Pancreas (tissue), 10 donors: ENCODE measurements at regions not wholly inside any gene's neighbourhood (a gene's known extent, or its start where the extent isn't known, plus 50 kb on each side); places are given as distances from the start of the nearest gene placed in this dataset.

Source experiments
- ATAC-seq, 4 donors: fragments of 200-7000 bp; cut with Tn5 transposase; one replicate each; pipeline versions ENCODE4 v1.8.0 to v1.9.1; 2020; ENCODE audit warnings: mild to moderate bottlenecking in 4 of 4, moderate library complexity in 4 of 4
- DNase-seq, 6 donors: peaks; one replicate each; pipeline ENCODE4 v3.0.0-alpha.2; 2020
- FAIRE-seq: peaks from 2 replicates; lab custom pipeline; 2012; peaks lifted over from hg19 to GRCh38; lab: Jason Lieb, UNC
- H3K27ac ChIP-seq, 4 donors: fragments of 200-600 bp; sonication (generic); 1 replicate in 3 of 4; 2 replicates in 1 of 4; pipeline versions ENCODE4 v1.5.0 to v1.8.0; 2020
- H3K27me3 ChIP-seq, 4 donors: fragments of 200-600 bp; one replicate each; pipeline ENCODE4 v1.8.0; 2021
- H3K36me3 ChIP-seq, 3 donors: fragments of 200-600 bp; sonication (generic) in 1 of 3; one replicate each; pipeline versions ENCODE4 v1.5.0 to v1.8.0; 2020 to 2021
- H3K4me1 ChIP-seq, 3 donors: fragments of 200-600 bp; one replicate each; pipeline ENCODE4 v1.8.0; 2021
- H3K4me3 ChIP-seq, 4 donors: fragments of 200-600 bp; sonication (generic) in 2 of 4; one replicate each; pipeline versions ENCODE4 v1.5.0 to v1.8.0; 2020 to 2021
- H3K9me3 ChIP-seq, 4 donors: fragments of 200-600 bp; one replicate each; pipeline ENCODE4 v1.8.0; 2021
- WGBS, 2 donors: extraction: QIAGEN DNeasy Blood & Tissue Kit; methylation state at CpG; one replicate each; pipeline ENCODE4 v1.1.7; 2013; 5-methylcytosine and 5-hydroxymethylcytosine counted together
- intact Hi-C, 3 donors: fragments of 100-400 bp; cut with DNase I; formaldehyde crosslinking; loops; one replicate each; pipeline versions ENCODE4 v1.11.1 to v1.14.2; 2022
- TF ChIP-seq, protein P1 (sequence below), 4 donors: fragments of 200-600 bp; sonication (generic) in 3 of 4; IDR thresholded peaks; one replicate each; pipeline versions ENCODE4 v1.5.0 to v1.8.0; 2021; ENCODE audit warnings: antibody characterized with exemption in 4 of 4
- donor health status: healthy with polysubstance abuse.
- donor health status: DM: no; HTN: no; CAD: no; lungs with moderate emphysema.
- donor health status: DM: no; HTN: no; CAD: no.
- donor health status: control.
- donor health status: control.
- donor health status: Bipolar disorder and iron deficiency.
- donor health status: DM: yes; HTN: yes; CAD: no.
- donor health status: DM: no; HTN: no; CAD: no.
- donor health status: DM: no; HTN: no; CAD: no.
- donor health status: DM: yes; HTN: yes; CAD: no.

DNA sequence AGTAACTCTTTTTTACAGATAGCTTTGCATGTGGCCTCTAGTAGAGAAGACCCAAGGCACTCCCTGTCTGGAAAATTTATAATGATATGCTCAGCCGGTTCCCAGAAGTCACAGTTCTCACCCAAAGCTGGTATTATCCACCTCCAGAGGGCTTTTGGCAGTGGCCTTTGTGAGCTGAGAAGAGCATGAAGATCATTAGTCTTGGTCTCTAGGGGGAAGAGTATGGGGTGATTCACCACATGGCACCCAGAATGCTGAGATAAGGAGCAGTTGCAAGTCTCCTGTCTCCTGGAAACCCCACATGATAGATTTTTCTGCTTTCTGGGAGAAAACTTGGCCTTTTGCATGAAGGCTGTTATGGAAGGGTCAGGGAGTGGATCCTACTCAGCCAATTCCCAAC, 75.4 kb upstream of the PRPS1 start:
- no peaks in the 10 kb centered on the region for H3K36me3 ChIP-seq
- no peak overlapping the region for H3K4me3 ChIP-seq
- FAIRE-seq (no peak), ATAC-seq (no peak), DNase-seq (no peak)
- TF ChIP-seq, protein P1, sequence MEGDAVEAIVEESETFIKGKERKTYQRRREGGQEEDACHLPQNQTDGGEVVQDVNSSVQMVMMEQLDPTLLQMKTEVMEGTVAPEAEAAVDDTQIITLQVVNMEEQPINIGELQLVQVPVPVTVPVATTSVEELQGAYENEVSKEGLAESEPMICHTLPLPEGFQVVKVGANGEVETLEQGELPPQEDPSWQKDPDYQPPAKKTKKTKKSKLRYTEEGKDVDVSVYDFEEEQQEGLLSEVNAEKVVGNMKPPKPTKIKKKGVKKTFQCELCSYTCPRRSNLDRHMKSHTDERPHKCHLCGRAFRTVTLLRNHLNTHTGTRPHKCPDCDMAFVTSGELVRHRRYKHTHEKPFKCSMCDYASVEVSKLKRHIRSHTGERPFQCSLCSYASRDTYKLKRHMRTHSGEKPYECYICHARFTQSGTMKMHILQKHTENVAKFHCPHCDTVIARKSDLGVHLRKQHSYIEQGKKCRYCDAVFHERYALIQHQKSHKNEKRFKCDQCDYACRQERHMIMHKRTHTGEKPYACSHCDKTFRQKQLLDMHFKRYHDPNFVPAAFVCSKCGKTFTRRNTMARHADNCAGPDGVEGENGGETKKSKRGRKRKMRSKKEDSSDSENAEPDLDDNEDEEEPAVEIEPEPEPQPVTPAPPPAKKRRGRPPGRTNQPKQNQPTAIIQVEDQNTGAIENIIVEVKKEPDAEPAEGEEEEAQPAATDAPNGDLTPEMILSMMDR (IDR thresholded peaks at IDR 0.05) = no peak
- H3K4me1 ChIP-seq = no peaks in the 10 kb centered on the region
- no peaks in the 10 kb centered on the region for H3K9me3 ChIP-seq
- H3K27me3 ChIP-seq = peaks cover 0 to 11% (median 0%) of the 10 kb centered on the region in 4 donors
- no peak overlapping the region for H3K27ac ChIP-seq
- intact Hi-C loops = no loop called here
- WGBS, 2 donors = 65 to 78% methylated on average over 1 of the region's 1 CpG

GRCh38 chrX:107556967-107557366, 71.3 kb upstream of the PRPS1 start:
- Histone ChIP-seq H3K4me3 (no peak overlapping the region), H3K27me3 (no peaks in the 10 kb centered on the region), H3K27ac (no peak overlapping the region), H3K36me3 (no peaks in the 10 kb centered on the region), H3K4me1 (no peaks in the 10 kb centered on the region), H3K9me3 (no peaks in the 10 kb centered on the region)
- FAIRE-seq (no peak), ATAC-seq (no peak), DNase-seq (no peak)
- 84 to 94% methylated on average over 3 of the region's 3 CpGs for WGBS, 2 donors
- TF ChIP-seq, protein P1 (IDR thresholded peaks at IDR 0.05) = no peak
- intact Hi-C loops = no loop called here

DNA sequence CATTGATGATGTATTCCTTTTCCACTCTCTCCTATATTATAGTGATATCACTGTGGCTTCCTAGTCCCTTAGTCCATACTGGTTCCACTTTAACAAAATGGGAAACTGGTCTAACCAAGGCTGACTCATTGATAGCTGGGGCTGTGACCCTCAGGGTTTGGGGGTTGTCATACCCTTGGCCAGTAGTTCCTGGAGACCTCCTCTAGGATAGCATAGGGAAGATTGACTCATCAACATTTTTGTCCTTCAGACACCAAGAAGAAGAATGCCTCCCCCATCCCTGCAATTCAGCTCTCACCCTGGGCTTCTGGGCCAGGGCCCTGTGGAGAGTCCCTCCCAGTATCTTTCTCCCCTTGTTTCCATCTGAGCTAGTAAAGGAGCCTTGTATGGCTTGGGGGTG, 68.8 kb upstream of the PRPS1 start:
- H3K4me1 ChIP-seq = no peaks in the 10 kb centered on the region
- intact Hi-C loops = no loop called here
- no peak overlapping the region for H3K4me3 ChIP-seq
- no peak overlapping the region for H3K27ac ChIP-seq
- DNase-seq (no peak), FAIRE-seq (no peak), ATAC-seq (no peak)
- no peaks in the 10 kb centered on the region for H3K9me3 ChIP-seq
- no peaks in the 10 kb centered on the region for H3K36me3 ChIP-seq
- no peaks in the 10 kb centered on the region for H3K27me3 ChIP-seq
- TF ChIP-seq, protein P1 (IDR thresholded peaks at IDR 0.05) = no peak

DNA sequence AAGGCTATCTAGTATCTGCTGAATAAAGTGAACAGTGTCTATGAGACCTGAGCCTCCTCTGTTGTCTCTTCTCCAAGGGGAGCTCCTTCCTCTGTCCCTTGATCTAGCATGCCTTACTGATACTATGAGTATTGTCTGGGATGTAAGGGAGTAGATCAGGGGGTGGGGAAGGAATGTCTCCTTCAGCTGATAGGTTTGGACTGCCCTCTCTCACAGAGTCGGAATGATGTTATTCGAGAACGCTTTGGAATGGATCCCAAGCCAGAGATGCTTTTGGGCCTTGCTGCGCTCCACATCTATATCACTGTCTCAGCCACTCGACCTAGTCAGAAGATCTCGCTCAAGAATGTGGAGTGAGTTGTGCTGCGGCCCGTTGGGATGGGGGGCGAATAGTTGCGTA, 68.3 kb upstream of the PRPS1 start:
- no peaks in the 10 kb centered on the region for H3K9me3 ChIP-seq
- H3K27me3 ChIP-seq = no peaks in the 10 kb centered on the region
- H3K4me1 ChIP-seq = no peaks in the 10 kb centered on the region
- TF ChIP-seq, protein P1 (IDR thresholded peaks at IDR 0.05) = no peak
- no peak for ATAC-seq
- no peaks in the 10 kb centered on the region for H3K36me3 ChIP-seq
- WGBS, 2 donors = 79 to 87% methylated on average over 10 of the region's 10 CpGs
- intact Hi-C loops = no loop called here
- DNase-seq = no peak
- no peak for FAIRE-seq
- H3K27ac ChIP-seq = no peak overlapping the region
- H3K4me3 ChIP-seq = no peak overlapping the region

GRCh38 chrX:107560980-107561379, 67.3 kb upstream of the PRPS1 start:
- TF ChIP-seq, protein P1 (IDR thresholded peaks at IDR 0.05) = no peak
- no peak overlapping the region for H3K4me3 ChIP-seq
- intact Hi-C loops = no loop called here
- no peaks in the 10 kb centered on the region for H3K4me1 ChIP-seq
- H3K9me3 ChIP-seq = no peaks in the 10 kb centered on the region
- DNase-seq (no peak), ATAC-seq (no peak), FAIRE-seq (no peak)
- H3K27ac ChIP-seq = no peak overlapping the region
- H3K36me3 ChIP-seq = no peaks in the 10 kb centered on the region
- 85 to 89% methylated on average over 4 of the region's 4 CpGs for WGBS, 2 donors
- H3K27me3 ChIP-seq = no peaks in the 10 kb centered on the region
